Neural progenitor cell (in vitro differentiated cells): ENCODE measurements at regions not wholly inside any gene's neighbourhood (a gene's known extent, or its start where the extent isn't known, plus 50 kb on each side); places are given as distances from the start of the nearest gene placed in this dataset.

Experiments
- DNase-seq: peaks from one replicate; pipeline ENCODE4 v3.0.0-alpha.2; 2016; ENCODE audit warnings: low spot score
- H2AFZ ChIP-seq: fragments of 200-600 bp; sonication (generic); replicated peaks from 2 replicates; pipeline ENCODE4 v1.6.1; 2016; ENCODE audit warnings: antibody characterized with exemption
- H3F3A ChIP-seq: fragments of 200-600 bp; sonication (generic); 2 replicates; pipeline ENCODE4 v1.6.1; 2016; ENCODE audit warnings: antibody characterized with exemption, low read depth
- H3K27ac ChIP-seq: fragments of 200-600 bp; sonication (generic); 2 replicates; pipeline ENCODE4 v1.5.1; 2016; ENCODE audit warnings: mild to moderate bottlenecking
- H3K27me3 ChIP-seq: fragments of 200-600 bp; sonication (generic); 2 replicates; pipeline ENCODE4 v1.6.1; 2016; ENCODE audit warnings: mild to moderate bottlenecking, moderate library complexity
- H3K36me3 ChIP-seq: fragments of 200-600 bp; sonication (generic); 2 replicates; pipeline ENCODE4 v1.5.1; 2016
- H3K4me1 ChIP-seq: fragments of 200-600 bp; sonication (generic); 2 replicates; pipeline ENCODE4 v1.6.1; 2016; ENCODE audit warnings: mixed run types
- H3K4me2 ChIP-seq: fragments of 200-600 bp; sonication (generic); 2 replicates; pipeline ENCODE4 v1.6.1; 2016
- H3K4me3 ChIP-seq: fragments of 200-600 bp; sonication (generic); 2 replicates; pipeline ENCODE4 v1.5.1; 2016
- H3K79me2 ChIP-seq: fragments of 200-600 bp; sonication (generic); 2 replicates; pipeline ENCODE4 v1.6.1; 2016; ENCODE audit warnings: low read depth
- H3K9ac ChIP-seq: fragments of 200-600 bp; sonication (generic); 2 replicates; pipeline ENCODE4 v1.6.1; 2016
- H3K9me3 ChIP-seq: fragments of 200-600 bp; sonication (generic); 2 replicates; pipeline ENCODE4 v1.5.1; 2016; ENCODE audit warnings: low read depth
- H4K20me1 ChIP-seq: fragments of 200-600 bp; sonication (generic); 2 replicates; pipeline ENCODE4 v1.6.1; 2016; ENCODE audit warnings: low read depth
- H3K27ac Mint-ChIP-seq: 3 replicates; pipeline ENCODE4 v1.8.0; 2021; ENCODE audit warnings: mixed read lengths
- H3K27me3 Mint-ChIP-seq: 2 replicates; pipeline ENCODE4 v1.8.0; 2022; ENCODE audit warnings: low read depth, mild to moderate bottlenecking, inconsistent platforms, moderate library complexity, mixed read lengths; ENCODE audit not compliant: insufficient read depth
- H3K36me3 Mint-ChIP-seq: 3 replicates; pipeline ENCODE4 v1.8.0; 2021; ENCODE audit warnings: mixed read lengths
- H3K4me1 Mint-ChIP-seq: 3 replicates; pipeline ENCODE4 v1.8.0; 2021; ENCODE audit warnings: mixed read lengths
- H3K4me3 Mint-ChIP-seq: 3 replicates; pipeline ENCODE4 v1.8.0; 2021; ENCODE audit warnings: mild to moderate bottlenecking, moderate library complexity, mixed read lengths
- H3K9me3 Mint-ChIP-seq: 3 replicates; pipeline ENCODE4 v1.8.0; 2020; ENCODE audit warnings: mixed read lengths
- EZH2 ChIP-seq: fragments of 200-600 bp; sonication (generic); IDR thresholded peaks from 2 replicates; pipeline ENCODE4 v1.6.1; 2017; ENCODE audit warnings: antibody characterized with exemption, mild to moderate bottlenecking, moderate library complexity
- EZH2phosphoT487 ChIP-seq: fragments of 200-600 bp; sonication (generic); IDR thresholded peaks from 2 replicates; pipeline ENCODE4 v1.6.1; 2017; ENCODE audit warnings: antibody characterized with exemption
- TF ChIP-seq, protein P1 (sequence below): fragments of 200-600 bp; sonication (generic); IDR thresholded peaks from 2 replicates; pipeline ENCODE4 v1.5.1; 2017; ENCODE audit warnings: antibody characterized with exemption, mild to moderate bottlenecking

DNA sequence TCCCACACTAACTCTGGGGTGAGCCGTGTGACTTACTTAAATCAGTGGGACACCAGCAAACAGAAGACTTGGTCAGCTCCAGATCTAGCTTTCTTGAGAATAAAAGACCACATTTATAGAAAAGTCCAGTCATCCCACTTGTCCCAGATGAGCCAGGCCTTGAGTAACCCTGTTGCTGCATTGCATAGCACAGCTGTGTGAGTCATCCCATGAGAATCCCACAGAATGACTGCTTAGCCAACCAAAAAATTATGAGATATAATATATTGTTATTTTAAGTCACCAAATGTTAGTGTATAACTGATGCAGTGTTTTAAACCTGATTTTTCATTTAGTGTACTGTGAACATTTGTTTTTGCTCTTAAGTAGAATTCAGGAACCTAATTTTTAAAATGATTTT lies 94.2 kb upstream of the FSHR start:
- Mint-ChIP-seq H3K36me3 (no peaks in the 10 kb centered on the region), H3K9me3 (peaks cover 11% of the 10 kb centered on the region), H3K27ac (no peak overlapping the region), H3K4me3 (no peak overlapping the region), H3K4me1 (no peaks in the 10 kb centered on the region), H3K27me3 (peaks cover 2% of the 10 kb centered on the region)
- Histone ChIP-seq H3K4me1 (no peaks in the 10 kb centered on the region), H3K9ac (no peak overlapping the region), H3K79me2 (no peaks in the 10 kb centered on the region), H3K9me3 (no peaks in the 10 kb centered on the region), H4K20me1 (no peaks in the 10 kb centered on the region), H3F3A (no peaks in the 10 kb centered on the region), H3K4me3 (no peak overlapping the region), H3K4me2 (no peak overlapping the region), H3K27ac (no peak overlapping the region), H3K36me3 (no peaks in the 10 kb centered on the region), H2AFZ (no peak overlapping the region), H3K27me3 (no peaks in the 10 kb centered on the region)
- no peak for TF ChIP-seq EZH2phosphoT487
- TF ChIP-seq, protein P1, sequence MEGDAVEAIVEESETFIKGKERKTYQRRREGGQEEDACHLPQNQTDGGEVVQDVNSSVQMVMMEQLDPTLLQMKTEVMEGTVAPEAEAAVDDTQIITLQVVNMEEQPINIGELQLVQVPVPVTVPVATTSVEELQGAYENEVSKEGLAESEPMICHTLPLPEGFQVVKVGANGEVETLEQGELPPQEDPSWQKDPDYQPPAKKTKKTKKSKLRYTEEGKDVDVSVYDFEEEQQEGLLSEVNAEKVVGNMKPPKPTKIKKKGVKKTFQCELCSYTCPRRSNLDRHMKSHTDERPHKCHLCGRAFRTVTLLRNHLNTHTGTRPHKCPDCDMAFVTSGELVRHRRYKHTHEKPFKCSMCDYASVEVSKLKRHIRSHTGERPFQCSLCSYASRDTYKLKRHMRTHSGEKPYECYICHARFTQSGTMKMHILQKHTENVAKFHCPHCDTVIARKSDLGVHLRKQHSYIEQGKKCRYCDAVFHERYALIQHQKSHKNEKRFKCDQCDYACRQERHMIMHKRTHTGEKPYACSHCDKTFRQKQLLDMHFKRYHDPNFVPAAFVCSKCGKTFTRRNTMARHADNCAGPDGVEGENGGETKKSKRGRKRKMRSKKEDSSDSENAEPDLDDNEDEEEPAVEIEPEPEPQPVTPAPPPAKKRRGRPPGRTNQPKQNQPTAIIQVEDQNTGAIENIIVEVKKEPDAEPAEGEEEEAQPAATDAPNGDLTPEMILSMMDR: no peak
- no peak for TF ChIP-seq EZH2
- no peak for DNase-seq

DNA sequence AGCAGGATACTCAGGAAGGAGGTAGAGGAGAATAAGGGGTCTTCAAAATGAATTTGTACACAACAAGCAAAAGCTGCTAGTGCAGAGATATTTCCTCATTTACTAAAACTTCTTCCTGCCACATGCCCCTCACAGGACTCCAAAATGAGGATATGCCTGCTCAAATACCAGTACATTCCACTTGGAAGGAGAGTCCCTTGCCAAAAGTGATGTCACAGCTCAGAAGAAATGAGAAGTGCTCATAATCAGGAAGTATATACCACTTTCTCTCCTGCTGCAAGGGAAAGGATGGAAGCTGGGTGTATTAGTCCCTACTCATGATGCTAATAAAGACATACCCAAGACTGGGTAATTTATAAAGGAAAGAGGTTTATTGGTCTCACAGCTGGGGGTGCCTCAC lies 87.7 kb upstream of the FSHR start:
- no peaks in the 10 kb centered on the region for H3K9me3 ChIP-seq
- Mint-ChIP-seq H3K27me3 (no peaks in the 10 kb centered on the region), H3K9me3 (peaks cover 6% of the 10 kb centered on the region), H3K4me1 (no peaks in the 10 kb centered on the region), H3K27ac (no peak overlapping the region), H3K4me3 (no peak overlapping the region), H3K36me3 (no peaks in the 10 kb centered on the region)
- H2AFZ ChIP-seq: no peak overlapping the region
- no peaks in the 10 kb centered on the region for H4K20me1 ChIP-seq
- no peak overlapping the region for H3K4me2 ChIP-seq
- no peaks in the 10 kb centered on the region for H3K36me3 ChIP-seq
- H3F3A ChIP-seq: no peaks in the 10 kb centered on the region
- TF ChIP-seq EZH2phosphoT487: no peak
- TF ChIP-seq, protein P1: no peak
- TF ChIP-seq EZH2: no peak
- no peak overlapping the region for H3K27ac ChIP-seq
- DNase-seq: no peak
- no peaks in the 10 kb centered on the region for H3K79me2 ChIP-seq
- no peaks in the 10 kb centered on the region for H3K4me1 ChIP-seq
- H3K9ac ChIP-seq: no peak overlapping the region
- no peaks in the 10 kb centered on the region for H3K27me3 ChIP-seq
- H3K4me3 ChIP-seq: no peak overlapping the region

DNA sequence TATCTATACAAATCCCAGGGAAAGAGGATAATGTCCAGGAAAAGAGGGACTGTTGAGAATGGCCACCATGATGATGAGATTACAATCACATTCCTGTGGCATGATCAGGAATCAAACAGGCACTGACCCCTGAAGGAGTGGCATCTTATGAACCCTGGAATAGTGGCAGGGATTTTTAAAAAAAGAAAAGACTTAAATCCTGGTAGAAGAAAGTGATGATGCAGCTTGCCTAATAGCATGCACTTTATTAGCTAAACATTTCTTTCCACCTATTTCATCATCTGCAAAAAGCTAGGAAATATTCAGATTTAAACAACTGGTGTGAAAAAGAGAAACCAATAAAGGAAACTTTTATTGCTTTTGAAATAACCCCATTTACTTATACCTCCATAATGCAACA lies 87.2 kb upstream of the FSHR start:
- H4K20me1 ChIP-seq: no peaks in the 10 kb centered on the region
- no peak overlapping the region for H3K4me3 ChIP-seq
- no peaks in the 10 kb centered on the region for H3K4me1 Mint-ChIP-seq
- TF ChIP-seq, protein P1: no peak
- TF ChIP-seq EZH2phosphoT487 (no peak), EZH2 (no peak)
- peaks cover 5% of the 10 kb centered on the region for H3K9me3 Mint-ChIP-seq
- no peaks in the 10 kb centered on the region for H3K36me3 ChIP-seq
- no peak for DNase-seq
- H3K27me3 ChIP-seq: no peaks in the 10 kb centered on the region
- no peaks in the 10 kb centered on the region for H3F3A ChIP-seq
- H3K4me3 Mint-ChIP-seq: no peak overlapping the region
- H2AFZ ChIP-seq: no peak overlapping the region
- H3K9me3 ChIP-seq: no peaks in the 10 kb centered on the region
- no peak overlapping the region for H3K4me2 ChIP-seq
- H3K4me1 ChIP-seq: no peaks in the 10 kb centered on the region
- H3K27ac ChIP-seq: no peak overlapping the region
- no peaks in the 10 kb centered on the region for H3K27me3 Mint-ChIP-seq
- no peaks in the 10 kb centered on the region for H3K36me3 Mint-ChIP-seq
- no peak overlapping the region for H3K27ac Mint-ChIP-seq
- H3K9ac ChIP-seq: no peak overlapping the region
- no peaks in the 10 kb centered on the region for H3K79me2 ChIP-seq

DNA sequence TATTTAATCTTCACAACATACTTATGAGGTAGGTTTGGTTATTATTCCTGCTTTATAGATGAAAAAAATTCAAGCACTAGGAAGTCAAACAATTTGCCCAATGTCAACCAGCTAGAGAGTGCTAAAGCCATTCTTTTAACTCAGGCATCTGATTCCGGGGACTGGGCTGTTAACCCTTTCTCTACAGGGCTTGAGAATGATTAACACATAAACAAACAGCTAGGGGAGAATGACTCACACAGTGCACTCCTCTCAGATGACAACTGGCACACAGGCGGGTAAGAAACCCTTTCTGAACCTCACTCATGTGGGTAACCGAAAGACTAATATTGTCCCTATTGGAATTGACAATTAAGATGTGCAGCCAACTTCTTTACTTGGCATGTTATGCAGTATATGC lies 86.3 kb upstream of the FSHR start:
- Histone ChIP-seq H3K4me2 (no peak overlapping the region), H3K27ac (no peak overlapping the region), H3K27me3 (no peaks in the 10 kb centered on the region), H3K9ac (no peak overlapping the region), H3F3A (no peaks in the 10 kb centered on the region), H3K36me3 (no peaks in the 10 kb centered on the region), H3K9me3 (no peaks in the 10 kb centered on the region), H4K20me1 (no peaks in the 10 kb centered on the region), H3K4me1 (no peaks in the 10 kb centered on the region), H2AFZ (no peak overlapping the region), H3K79me2 (no peaks in the 10 kb centered on the region), H3K4me3 (no peak overlapping the region)
- Mint-ChIP-seq H3K36me3 (no peaks in the 10 kb centered on the region), H3K9me3 (no peaks in the 10 kb centered on the region), H3K4me3 (no peak overlapping the region), H3K4me1 (no peaks in the 10 kb centered on the region), H3K27ac (no peak overlapping the region), H3K27me3 (no peaks in the 10 kb centered on the region)
- peak; percentile 8 for DNase-seq
- TF ChIP-seq EZH2phosphoT487: no peak
- TF ChIP-seq, protein P1: no peak
- no peak for TF ChIP-seq EZH2
